Sigmoid colon (tissue), 6 donors: ENCODE measurements at regions not wholly inside any gene's neighbourhood (a gene's known extent, or its start where the extent isn't known, plus 50 kb on each side); places are given as distances from the start of the nearest gene placed in this dataset.
"Not testable (repeated sequence)": the region's sequence is repeated elsewhere in the genome, so short reads cannot be mapped to it uniquely, and the experiment has no call there.

Experiments used
- DNase-seq: peaks from one replicate; pipeline ENCODE4 v3.0.0-alpha.2; 2019
- H3K27ac ChIP-seq, 4 donors: fragments of 200-600 bp; sonication (generic); one replicate each; pipeline ENCODE4 v1.5.1; 2016 to 2019; ENCODE audit warnings: mild to moderate bottlenecking in 1 of 4
- H3K27me3 ChIP-seq, 3 donors: fragments of 200-600 bp; sonication (generic); one replicate each; pipeline ENCODE4 v1.5.1; 2019; ENCODE audit warnings: mild to moderate bottlenecking in 1 of 3
- H3K36me3 ChIP-seq, 4 donors: fragments of 200-600 bp; sonication (generic); one replicate each; pipeline ENCODE4 v1.5.1; 2016 to 2019
- H3K4me1 ChIP-seq, 4 donors: fragments of 200-600 bp; sonication (generic); one replicate each; pipeline ENCODE4 v1.5.1; 2017 to 2019
- H3K4me3 ChIP-seq, 4 donors: fragments of 200-600 bp; sonication (generic); one replicate each; pipeline ENCODE4 v1.5.1; 2017 to 2019; ENCODE audit warnings: mild to moderate bottlenecking in 2 of 4, moderate library complexity in 1 of 4
- H3K9me3 ChIP-seq, 4 donors: fragments of 200-600 bp in 3 of 4; sonication (generic) in 3 of 4; one replicate each; pipeline versions ENCODE4 v1.5.1 to v1.6.1; 2013 to 2019
- EP300 ChIP-seq, 4 donors: sonication (generic); formaldehyde crosslinking; IDR thresholded peaks; one replicate each; pipeline ENCODE4 v1.6.1; 2017; ENCODE audit warnings: antibody characterized with exemption in 4 of 4
- POLR2A ChIP-seq, 2 donors: fragments of 450-650 bp; IDR thresholded peaks; one replicate each; pipeline ENCODE4 v1.6.1; 2016; ENCODE audit warnings: antibody characterized with exemption in 2 of 2, mild to moderate bottlenecking in 2 of 2, moderate library complexity in 2 of 2
- POLR2AphosphoS5 ChIP-seq, 4 donors: sonication (generic); formaldehyde crosslinking; IDR thresholded peaks; one replicate each; pipeline ENCODE4 v1.6.1; 2017; ENCODE audit warnings: antibody characterized with exemption in 4 of 4
- WGBS, 2 donors: extraction: QIAGEN DNeasy Blood & Tissue Kit; methylation state at CpG; one replicate each; pipeline ENCODE4 v1.1.7; 2013; 5-methylcytosine and 5-hydroxymethylcytosine counted together
- intact Hi-C: fragments of 100-400 bp; cut with DNase I; formaldehyde crosslinking; loops from one replicate; pipeline ENCODE4 v1.15.1; 2023
- TF ChIP-seq, protein P1 (sequence below), 4 experiments: fragments of 450-650 bp in 3 of 4; fragments of 200-600 bp in 1 of 4; IDR thresholded peaks; one replicate each; pipeline ENCODE4 v1.5.1; 2016 to 2019; ENCODE audit warnings: antibody characterized with exemption in 4 of 4, mild to moderate bottlenecking in 3 of 4, moderate library complexity in 2 of 4
- donor health status: healthy with polysubstance abuse.
- donor health status: healthy.

DNA sequence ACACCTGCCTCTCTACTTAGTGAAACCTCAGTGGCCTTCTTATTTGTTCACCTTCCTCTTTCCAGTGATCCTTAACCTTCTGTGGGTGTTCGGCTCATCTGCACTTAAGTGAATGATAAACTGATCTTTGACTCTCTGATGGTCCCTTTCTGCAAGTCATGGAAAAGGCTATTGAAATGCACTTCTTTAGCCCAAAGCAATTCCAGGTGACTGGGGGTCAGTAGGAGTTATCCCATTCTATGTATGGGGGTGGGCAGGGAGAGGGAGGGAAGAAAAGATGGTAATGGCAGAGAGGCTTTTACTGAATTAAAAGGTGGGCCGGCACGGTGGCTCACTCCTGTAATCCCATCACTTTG lies 170.8 kb downstream of the RGS9 start:
- no peak for DNase-seq
- Histone ChIP-seq H3K36me3 (no peaks in the 10 kb centered on the region), H3K4me3 (no peak overlapping the region), H3K27me3 (no peaks in the 10 kb centered on the region), H3K4me1 (no peaks in the 10 kb centered on the region), H3K27ac (no peak overlapping the region), H3K9me3 (no peaks in the 10 kb centered on the region)
- WGBS, 2 donors: 95 to 97% methylated on average over 3 of the region's 3 CpGs
- intact Hi-C loops: loop anchor here (10.0 kb wide), 1 partner anchor 147 kb away; no protein-coding TSS in a partner anchor
- TF ChIP-seq POLR2AphosphoS5 (IDR thresholded peaks at IDR 0.05) (no peak), POLR2A (IDR thresholded peaks at IDR 0.05) (no peak), EP300 (IDR thresholded peaks at IDR 0.05) (no peak)
- TF ChIP-seq, protein P1, sequence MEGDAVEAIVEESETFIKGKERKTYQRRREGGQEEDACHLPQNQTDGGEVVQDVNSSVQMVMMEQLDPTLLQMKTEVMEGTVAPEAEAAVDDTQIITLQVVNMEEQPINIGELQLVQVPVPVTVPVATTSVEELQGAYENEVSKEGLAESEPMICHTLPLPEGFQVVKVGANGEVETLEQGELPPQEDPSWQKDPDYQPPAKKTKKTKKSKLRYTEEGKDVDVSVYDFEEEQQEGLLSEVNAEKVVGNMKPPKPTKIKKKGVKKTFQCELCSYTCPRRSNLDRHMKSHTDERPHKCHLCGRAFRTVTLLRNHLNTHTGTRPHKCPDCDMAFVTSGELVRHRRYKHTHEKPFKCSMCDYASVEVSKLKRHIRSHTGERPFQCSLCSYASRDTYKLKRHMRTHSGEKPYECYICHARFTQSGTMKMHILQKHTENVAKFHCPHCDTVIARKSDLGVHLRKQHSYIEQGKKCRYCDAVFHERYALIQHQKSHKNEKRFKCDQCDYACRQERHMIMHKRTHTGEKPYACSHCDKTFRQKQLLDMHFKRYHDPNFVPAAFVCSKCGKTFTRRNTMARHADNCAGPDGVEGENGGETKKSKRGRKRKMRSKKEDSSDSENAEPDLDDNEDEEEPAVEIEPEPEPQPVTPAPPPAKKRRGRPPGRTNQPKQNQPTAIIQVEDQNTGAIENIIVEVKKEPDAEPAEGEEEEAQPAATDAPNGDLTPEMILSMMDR (IDR thresholded peaks at IDR 0.05): no peak

DNA sequence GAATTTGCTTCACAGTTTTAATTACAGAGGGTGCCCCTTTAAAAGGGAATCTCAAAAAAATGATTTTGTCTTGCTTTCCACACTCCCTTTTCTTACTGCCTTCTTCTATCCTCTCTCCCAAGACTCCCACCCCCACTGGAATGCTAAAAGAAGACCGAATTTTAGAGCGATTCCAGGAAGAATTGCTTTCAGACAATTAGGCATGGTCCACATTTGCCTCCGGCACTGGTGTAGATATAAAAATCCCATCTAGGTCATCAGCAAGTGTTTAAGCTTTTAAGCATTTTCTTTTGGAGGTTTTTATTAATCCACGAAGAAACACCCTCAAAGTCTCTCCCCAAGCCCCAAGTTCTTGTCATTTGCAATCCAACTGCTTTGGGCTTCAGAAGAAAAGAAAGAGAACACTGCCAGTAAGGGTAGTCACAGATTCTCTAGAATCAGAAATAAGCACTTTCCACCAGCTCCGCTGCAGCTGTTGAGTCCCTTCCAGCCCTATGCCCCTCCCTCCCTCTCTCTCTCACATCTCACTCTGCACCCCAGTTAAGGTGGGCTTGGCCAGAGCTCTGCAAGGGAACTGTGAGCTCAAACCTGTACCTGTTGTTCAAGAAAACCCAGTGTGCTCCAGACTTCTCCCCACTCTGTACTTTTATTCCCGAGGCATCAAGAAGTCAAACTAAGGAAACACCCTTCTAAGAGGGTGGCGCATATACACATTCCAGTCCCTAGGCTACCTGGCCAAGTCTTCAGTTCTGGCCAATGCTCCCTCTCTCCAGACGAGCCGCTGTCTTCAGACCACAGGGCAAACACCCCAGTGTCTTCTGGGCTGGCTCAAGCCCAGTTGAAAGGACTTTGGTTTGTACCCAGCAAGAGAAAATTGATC lies 170.2 kb downstream of the RGS9 start:
- 79 to 86% methylated on average over 9 of the region's 9 CpGs for WGBS, 2 donors
- intact Hi-C loops: loop anchor here (10.0 kb wide), 1 partner anchor 147 kb away; no protein-coding TSS in a partner anchor
- Histone ChIP-seq H3K4me1 (no peaks in the 10 kb centered on the region), H3K36me3 (no peaks in the 10 kb centered on the region), H3K4me3 (no peak overlapping the region), H3K27me3 (no peaks in the 10 kb centered on the region), H3K9me3 (no peaks in the 10 kb centered on the region), H3K27ac (no peak overlapping the region)
- TF ChIP-seq POLR2AphosphoS5 (IDR thresholded peaks at IDR 0.05) (no peak), EP300 (IDR thresholded peaks at IDR 0.05) (no peak), POLR2A (IDR thresholded peaks at IDR 0.05) (no peak)
- TF ChIP-seq, protein P1 (IDR thresholded peaks at IDR 0.05): no peak
- DNase-seq: no peak

DNA sequence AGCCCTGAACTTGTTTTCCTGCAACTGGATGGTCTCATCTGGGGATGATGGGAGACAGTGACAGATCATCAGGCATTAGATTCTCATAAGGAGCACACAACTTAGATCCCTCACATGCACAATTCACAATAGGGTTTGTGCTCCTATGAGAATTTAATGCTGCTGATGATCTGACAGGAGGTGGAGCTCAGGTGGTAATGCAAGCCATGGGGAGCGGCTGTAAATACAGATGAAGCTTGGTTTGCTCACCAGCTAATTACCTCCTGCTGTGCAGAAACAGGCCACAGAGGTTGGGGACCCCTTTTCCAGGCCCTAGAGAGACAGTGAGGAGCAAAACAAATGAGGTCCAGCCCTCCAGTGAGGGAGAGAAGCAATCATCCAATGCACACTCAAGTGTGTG lies 168.6 kb downstream of the RGS9 start:
- H3K27me3 ChIP-seq: no peaks in the 10 kb centered on the region
- no peaks in the 10 kb centered on the region for H3K9me3 ChIP-seq
- H3K4me1 ChIP-seq: no peaks in the 10 kb centered on the region
- DNase-seq: no peak
- no peak overlapping the region for H3K27ac ChIP-seq
- 94 to 95% methylated on average over 1 of the region's 1 CpG for WGBS, 2 donors
- TF ChIP-seq, protein P1 (IDR thresholded peaks at IDR 0.05): no peak
- no peak for TF ChIP-seq POLR2A (IDR thresholded peaks at IDR 0.05)
- no peak for TF ChIP-seq POLR2AphosphoS5 (IDR thresholded peaks at IDR 0.05)
- intact Hi-C loops: loop anchor here (10.0 kb wide), 1 partner anchor 149 kb away; no protein-coding TSS in a partner anchor
- no peaks in the 10 kb centered on the region for H3K36me3 ChIP-seq
- no peak overlapping the region for H3K4me3 ChIP-seq

DNA sequence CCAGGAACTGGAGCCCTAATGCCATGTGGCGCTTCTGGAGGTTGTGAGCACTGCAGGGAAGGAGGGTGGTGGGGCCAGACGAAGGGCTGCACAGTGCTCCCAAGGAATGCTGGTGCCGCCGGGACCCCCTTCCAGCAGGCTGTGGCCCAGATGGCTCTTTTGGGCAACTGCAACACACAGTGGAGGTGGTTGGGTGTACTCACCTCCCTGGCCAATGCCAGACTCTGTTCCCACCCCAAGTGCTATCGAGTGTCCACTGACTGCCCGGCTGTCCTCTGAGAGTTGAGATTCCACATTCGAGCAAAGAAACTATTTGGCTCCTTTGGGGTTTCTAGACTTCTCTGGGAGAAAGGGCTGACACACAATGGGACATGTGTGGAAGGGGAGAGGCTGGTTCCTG lies 167.9 kb downstream of the RGS9 start:
- intact Hi-C loops: loop anchor here (10.0 kb wide), 1 partner anchor 150 kb away; no protein-coding TSS in a partner anchor

DNA sequence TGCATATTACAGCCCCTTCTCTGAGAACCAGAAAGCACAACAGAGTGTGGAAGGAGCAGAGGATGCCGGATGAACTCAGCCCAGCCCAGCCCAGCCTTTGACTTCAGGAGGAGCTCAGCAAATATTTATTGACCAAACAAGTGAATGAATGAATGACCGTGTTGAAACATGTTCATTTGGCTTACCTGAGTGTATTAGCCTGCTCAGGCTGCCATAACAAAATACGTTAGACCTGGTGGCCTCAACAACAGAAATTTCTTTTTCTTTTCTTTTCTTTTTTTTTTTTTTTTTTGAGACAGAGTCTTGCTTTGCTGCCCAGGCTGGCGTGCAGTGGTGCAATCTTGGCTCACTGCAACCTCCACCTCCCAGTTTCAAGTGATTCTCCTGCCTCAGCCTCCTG lies 164.7 kb downstream of the RGS9 start:
- H3K4me1 ChIP-seq, H3K4me3 ChIP-seq, H3K9me3 ChIP-seq, H3K36me3 ChIP-seq, DNase-seq, H3K27me3 ChIP-seq, H3K27ac ChIP-seq: not testable (repeated sequence)
- 64 to 75% methylated on average over 4 of the region's 4 CpGs for WGBS, 2 donors
- intact Hi-C loops: loop anchor here (10.0 kb wide), 1 partner anchor 153 kb away; no protein-coding TSS in a partner anchor

More for the DNA sequence above, 167.9 kb downstream of the RGS9 start:
- Histone ChIP-seq H3K4me3 (no peak overlapping the region), H3K4me1 (no peaks in the 10 kb centered on the region), H3K27ac (no peak overlapping the region), H3K27me3 (no peaks in the 10 kb centered on the region), H3K9me3 (no peaks in the 10 kb centered on the region), H3K36me3 (no peaks in the 10 kb centered on the region)
- no peak for DNase-seq
- TF ChIP-seq EP300 (IDR thresholded peaks at IDR 0.05): no peak
- no peak for TF ChIP-seq POLR2A (IDR thresholded peaks at IDR 0.05)
- TF ChIP-seq, protein P1 (IDR thresholded peaks at IDR 0.05): no peak
- TF ChIP-seq POLR2AphosphoS5 (IDR thresholded peaks at IDR 0.05): no peak
- 94 to 96% methylated on average over 7 of the region's 7 CpGs for WGBS, 2 donors
